HG03520 (cell line): ENCODE measurements at regions not wholly inside any gene's neighbourhood (a gene's known extent, or its start where the extent isn't known, plus 50 kb on each side); places are given as distances from the start of the nearest gene placed in this dataset.

Experiments
- ATAC-seq: cut with Tn5 transposase; IDR thresholded peaks from one replicate; pipeline ENCODE4 v1.9.1; 2021; ENCODE audit warnings: mild to moderate bottlenecking, moderate library complexity; ENCODE audit not compliant: unreplicated experiment

GRCh38 chr2:60603533-60604190 lies 50.2 kb upstream of the BCL11A start:
- ATAC-seq: no peak

GRCh38 chr2:60604486-60605064 lies 51.1 kb upstream of the BCL11A start:
- ATAC-seq: no peak

GRCh38 chr2:60605866-60606265 lies 52.4 kb upstream of the BCL11A start:
- ATAC-seq: no peak

- ATAC-seq: no peak
Observed at GRCh38 chr2:60608679-60609078, 55.2 kb upstream of the BCL11A start.

GRCh38 chr2:60612033-60612432 lies 58.6 kb upstream of the BCL11A start:
- no peak for ATAC-seq

GRCh38 chr2:60614319-60614718 lies 60.9 kb upstream of the BCL11A start:
- ATAC-seq: no peak

GRCh38 chr2:60621688-60622429 lies 68.4 kb upstream of the BCL11A start:
- ATAC-seq: no peak

- ATAC-seq: no peak
Observed at GRCh38 chr2:60623040-60623439, 69.6 kb upstream of the BCL11A start.

GRCh38 chr2:60627412-60627811 lies 74.0 kb upstream of the BCL11A start:
- no peak for ATAC-seq

GRCh38 chr2:60628026-60628425 lies 74.6 kb upstream of the BCL11A start:
- ATAC-seq: no peak

GRCh38 chr2:60628615-60629304 lies 75.3 kb upstream of the BCL11A start:
- ATAC-seq: no peak

- no peak for ATAC-seq
Observed at GRCh38 chr2:60629305-60629662, 75.8 kb upstream of the BCL11A start.

- ATAC-seq: no peak
Observed at GRCh38 chr2:60629801-60630385, 76.4 kb upstream of the BCL11A start.

GRCh38 chr2:60633615-60634014 lies 80.2 kb upstream of the BCL11A start:
- ATAC-seq: no peak

- ATAC-seq: no peak
Observed at GRCh38 chr2:60634438-60634837, 81.0 kb upstream of the BCL11A start.

- ATAC-seq: no peak
Observed at GRCh38 chr2:60641811-60642788, 88.6 kb upstream of the BCL11A start.

GRCh38 chr2:60643747-60644146 lies 90.3 kb upstream of the BCL11A start:
- no peak for ATAC-seq

- no peak for ATAC-seq
Observed at GRCh38 chr2:60644951-60645350, 91.5 kb upstream of the BCL11A start.

- ATAC-seq: no peak
Observed at GRCh38 chr2:60648191-60648590, 94.7 kb upstream of the BCL11A start.

- no peak for ATAC-seq
Observed at GRCh38 chr2:60649721-60650120, 96.3 kb upstream of the BCL11A start.
